ENCODE measurements at regions not wholly inside any gene's neighbourhood (a gene's known extent, or its start where the extent isn't known, plus 50 kb on each side); places are given as distances from the start of the nearest gene placed in this dataset.

GRCh38 chr13:79886601-79887000 is 405.6 kb downstream of the NDFIP2 start:
- TF ChIP-seq CTCF (IDR thresholded peaks at IDR 0.05), result no peak
- no peak for TF ChIP-seq POLR2A (IDR thresholded peaks at IDR 0.05)
